ENCODE measurements at regions not wholly inside any gene's neighbourhood (a gene's known extent, or its start where the extent isn't known, plus 50 kb on each side); places are given as distances from the start of the nearest gene placed in this dataset.

DNA sequence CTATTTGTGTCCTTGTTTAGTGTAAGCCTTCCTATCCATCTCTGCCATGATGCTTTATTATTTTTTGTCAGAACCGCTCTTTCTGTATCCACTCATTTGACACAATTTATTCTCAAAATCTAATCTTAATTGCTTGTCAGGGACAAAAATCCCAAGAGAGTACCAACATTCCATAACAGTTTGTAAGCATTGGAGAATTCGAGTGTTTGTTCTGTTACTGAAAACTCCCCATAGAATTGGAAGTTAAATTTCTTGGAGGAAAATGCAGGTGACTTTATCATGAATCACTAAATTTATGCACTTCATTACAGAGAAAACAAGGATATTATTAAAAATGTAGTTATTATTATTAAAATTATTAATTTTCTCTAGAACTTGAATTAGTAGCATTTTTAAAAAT lies 1986.1 kb downstream of the ARAP2 start:
- Mint-ChIP-seq H3K36me3 (ENCODE audit: insufficient read depth, unreplicated experiment) (no peaks in the 10 kb centered on the region), H3K27me3 (ENCODE audit: insufficient read depth, unreplicated experiment) (no peaks in the 10 kb centered on the region), H3K9me3 (ENCODE audit: unreplicated experiment) (no peaks in the 10 kb centered on the region), H3K4me3 (ENCODE audit: unreplicated experiment) (no peak overlapping the region), H3K4me1 (ENCODE audit: low read depth, unreplicated experiment) (no peaks in the 10 kb centered on the region), H3K27ac (ENCODE audit: unreplicated experiment) (no peak overlapping the region)
- TF ChIP-seq, protein P1, sequence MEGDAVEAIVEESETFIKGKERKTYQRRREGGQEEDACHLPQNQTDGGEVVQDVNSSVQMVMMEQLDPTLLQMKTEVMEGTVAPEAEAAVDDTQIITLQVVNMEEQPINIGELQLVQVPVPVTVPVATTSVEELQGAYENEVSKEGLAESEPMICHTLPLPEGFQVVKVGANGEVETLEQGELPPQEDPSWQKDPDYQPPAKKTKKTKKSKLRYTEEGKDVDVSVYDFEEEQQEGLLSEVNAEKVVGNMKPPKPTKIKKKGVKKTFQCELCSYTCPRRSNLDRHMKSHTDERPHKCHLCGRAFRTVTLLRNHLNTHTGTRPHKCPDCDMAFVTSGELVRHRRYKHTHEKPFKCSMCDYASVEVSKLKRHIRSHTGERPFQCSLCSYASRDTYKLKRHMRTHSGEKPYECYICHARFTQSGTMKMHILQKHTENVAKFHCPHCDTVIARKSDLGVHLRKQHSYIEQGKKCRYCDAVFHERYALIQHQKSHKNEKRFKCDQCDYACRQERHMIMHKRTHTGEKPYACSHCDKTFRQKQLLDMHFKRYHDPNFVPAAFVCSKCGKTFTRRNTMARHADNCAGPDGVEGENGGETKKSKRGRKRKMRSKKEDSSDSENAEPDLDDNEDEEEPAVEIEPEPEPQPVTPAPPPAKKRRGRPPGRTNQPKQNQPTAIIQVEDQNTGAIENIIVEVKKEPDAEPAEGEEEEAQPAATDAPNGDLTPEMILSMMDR (IDR thresholded peaks at IDR 0.05; ENCODE audit: insufficient read depth in 1 of 2, low read depth in 1 of 2, low read length in 1 of 2, severe bottlenecking in 1 of 2, unreplicated experiment in 1 of 2) = no peak
- Histone ChIP-seq H3K36me3 (ENCODE audit: control insufficient read depth, insufficient read depth, low read length) (no peaks in the 10 kb centered on the region), H3K4me1 (no peaks in the 10 kb centered on the region), H3K27me3 (replicated peaks; ENCODE audit: control insufficient read depth, insufficient read depth, low read length) (no peaks in the 10 kb centered on the region), H3K4me3 (ENCODE audit: low read depth, low read length) (no peak overlapping the region), H3K9me3 (no peaks in the 10 kb centered on the region)
- ChIA-PET CTCF (no interaction called here), POLR2A (no interaction called here)
- intact Hi-C loops (cut with micrococcal nuclease; ENCODE audit: unreplicated experiment) = no loop called here
- DNase-seq = no peak
- BruUV-seq (replicated peaks) = no TSS peak

DNA sequence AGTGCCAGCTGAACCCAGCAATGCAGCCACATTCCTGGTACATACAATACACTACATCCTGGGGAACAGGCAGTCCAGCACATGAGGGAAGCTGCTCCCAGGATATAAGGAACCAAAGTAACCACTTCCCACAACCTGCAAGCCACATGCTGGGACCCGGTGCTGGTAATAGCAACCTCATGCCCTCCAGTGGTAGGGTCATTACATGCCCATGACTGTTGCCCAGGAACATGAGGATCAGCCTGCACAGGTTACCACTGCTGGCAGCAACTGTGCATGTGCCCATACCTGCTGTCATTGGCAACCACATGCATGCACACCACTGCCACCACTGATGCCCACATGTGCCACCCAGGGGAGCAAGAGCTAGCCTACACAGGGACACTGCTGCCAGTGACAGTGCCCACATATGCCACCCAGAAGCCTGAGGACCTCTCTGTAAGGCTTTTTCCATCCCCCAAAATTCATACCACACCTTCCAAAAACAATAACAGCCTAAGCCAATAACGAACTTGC lies 1982.5 kb downstream of the ARAP2 start:
- TF ChIP-seq, protein P1 (IDR thresholded peaks at IDR 0.05; ENCODE audit: insufficient read depth in 1 of 2, low read depth in 1 of 2, low read length in 1 of 2, severe bottlenecking in 1 of 2, unreplicated experiment in 1 of 2) = no peak
- Mint-ChIP-seq H3K27me3 (ENCODE audit: insufficient read depth, unreplicated experiment) (no peaks in the 10 kb centered on the region), H3K27ac (ENCODE audit: unreplicated experiment) (no peak overlapping the region), H3K36me3 (ENCODE audit: insufficient read depth, unreplicated experiment) (no peaks in the 10 kb centered on the region), H3K4me3 (ENCODE audit: unreplicated experiment) (no peak overlapping the region), H3K9me3 (ENCODE audit: unreplicated experiment) (no peaks in the 10 kb centered on the region), H3K4me1 (ENCODE audit: low read depth, unreplicated experiment) (no peaks in the 10 kb centered on the region)
- BruUV-seq (replicated peaks) = no TSS peak
- no peaks in the 10 kb centered on the region for H3K4me1 ChIP-seq
- no peaks in the 10 kb centered on the region for H3K27me3 ChIP-seq (replicated peaks; ENCODE audit: control insufficient read depth, insufficient read depth, low read length)
- H3K36me3 ChIP-seq (ENCODE audit: control insufficient read depth, insufficient read depth, low read length) = no peaks in the 10 kb centered on the region
- intact Hi-C loops (cut with micrococcal nuclease; ENCODE audit: unreplicated experiment) = no loop called here
- no peak for DNase-seq
- CTCF ChIA-PET = no interaction called here
- no peak overlapping the region for H3K4me3 ChIP-seq (ENCODE audit: low read depth, low read length)
- POLR2A ChIA-PET = no interaction called here
- no peaks in the 10 kb centered on the region for H3K9me3 ChIP-seq

DNA sequence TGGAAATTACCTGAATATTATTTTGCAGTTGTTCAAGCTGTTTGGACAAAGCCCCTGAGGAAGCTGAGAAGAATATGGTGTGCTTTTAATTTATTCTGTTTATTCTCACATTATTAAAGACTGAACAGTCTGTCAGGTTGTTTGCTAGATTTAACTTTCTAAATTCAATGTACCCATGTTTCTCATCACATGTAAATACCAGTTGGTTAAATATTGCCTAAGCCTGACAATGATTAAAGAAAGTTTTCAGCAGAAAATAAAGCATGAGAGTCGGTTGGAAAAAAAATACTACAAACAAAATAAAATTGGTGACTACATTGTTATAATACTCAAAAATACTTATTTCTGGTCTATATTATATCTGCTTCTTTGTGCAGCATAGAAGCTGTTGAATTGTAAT lies 1974.7 kb downstream of the ARAP2 start:
- DNase-seq = no peak
- TF ChIP-seq, protein P1 (IDR thresholded peaks at IDR 0.05; ENCODE audit: insufficient read depth in 1 of 2, low read depth in 1 of 2, low read length in 1 of 2, severe bottlenecking in 1 of 2, unreplicated experiment in 1 of 2) = no peak
- CTCF ChIA-PET = no interaction called here
- Mint-ChIP-seq H3K36me3 (ENCODE audit: insufficient read depth, unreplicated experiment) (no peaks in the 10 kb centered on the region), H3K9me3 (ENCODE audit: unreplicated experiment) (no peaks in the 10 kb centered on the region), H3K4me3 (ENCODE audit: unreplicated experiment) (no peak overlapping the region), H3K27me3 (ENCODE audit: insufficient read depth, unreplicated experiment) (no peaks in the 10 kb centered on the region), H3K27ac (ENCODE audit: unreplicated experiment) (no peak overlapping the region), H3K4me1 (ENCODE audit: low read depth, unreplicated experiment) (no peaks in the 10 kb centered on the region)
- no peak overlapping the region for H3K4me3 ChIP-seq (ENCODE audit: low read depth, low read length)
- H3K36me3 ChIP-seq (ENCODE audit: control insufficient read depth, insufficient read depth, low read length) = no peaks in the 10 kb centered on the region
- no peaks in the 10 kb centered on the region for H3K27me3 ChIP-seq (replicated peaks; ENCODE audit: control insufficient read depth, insufficient read depth, low read length)
- intact Hi-C loops (cut with micrococcal nuclease; ENCODE audit: unreplicated experiment) = no loop called here
- no TSS peak for BruUV-seq (replicated peaks)
- POLR2A ChIA-PET = no interaction called here
- H3K4me1 ChIP-seq = no peaks in the 10 kb centered on the region
- H3K9me3 ChIP-seq = no peaks in the 10 kb centered on the region

Measured in Caco-2 (cell line).